ENCODE measurements at regions not wholly inside any gene's neighbourhood (a gene's known extent, or its start where the extent isn't known, plus 50 kb on each side); places are given as distances from the start of the nearest gene placed in this dataset.

- no peak overlapping the region for H3K4me3 Mint-ChIP-seq
- ChIA-PET POLR2A (interaction anchor here (0.6 to 1.5 kb wide), 2 partner anchors 22 to 635 kb away, joined by 3 to 5 read pairs; no protein-coding TSS in a partner anchor), CTCF (interaction anchor here (0.7 to 1.5 kb wide), 5 partner anchors 11 to 101 kb away, joined by 3 to 5 read pairs (median 4); no protein-coding TSS in a partner anchor)
- peak; percentile 47 for DNase-seq
- no peaks in the 10 kb centered on the region for H3K36me3 Mint-ChIP-seq (ENCODE audit: low read depth)
- peaks cover 5% of the 10 kb centered on the region for H3K27me3 Mint-ChIP-seq
- ATAC-seq: peak; percentile 90
- intact Hi-C loops (cut with DNase I, micrococcal nuclease): loop anchor here (1.0 to 5.0 kb wide), 3 partner anchors 21 to 483 kb away; no protein-coding TSS in a partner anchor
- peak overlapping the region; percentile 77 for H3K27ac Mint-ChIP-seq
- peaks cover 34% of the 10 kb centered on the region for H3K4me1 Mint-ChIP-seq
- no peaks in the 10 kb centered on the region for H3K9me3 Mint-ChIP-seq (ENCODE audit: low read depth)
Measured at GRCh38 chr3:71998995-71999673, 214.2 kb upstream of the PROK2 start.

- H3K9me3 Mint-ChIP-seq (ENCODE audit: low read depth): no peaks in the 10 kb centered on the region
- peak overlapping the region; percentile 44 for H3K27ac Mint-ChIP-seq
- CTCF ChIA-PET: interaction anchor here (0.8 kb wide), 1 partner anchor 121 kb away, joined by 3 read pairs; no protein-coding TSS in a partner anchor
- peak; percentile 37 for ATAC-seq
- H3K4me3 Mint-ChIP-seq: no peak overlapping the region
- no peaks in the 10 kb centered on the region for H3K36me3 Mint-ChIP-seq (ENCODE audit: low read depth)
- peaks cover 36% of the 10 kb centered on the region for H3K4me1 Mint-ChIP-seq
- POLR2A ChIA-PET: no interaction called here
- intact Hi-C loops (cut with DNase I, micrococcal nuclease): loop anchor here in 1 of 2 experiments (2.0 to 5.0 kb wide), 2 partner anchors 14 to 485 kb away; no protein-coding TSS in a partner anchor
- DNase-seq: no peak
- peaks cover 6% of the 10 kb centered on the region for H3K27me3 Mint-ChIP-seq
Measured at GRCh38 chr3:71997066-71997653, 212.2 kb upstream of the PROK2 start.

GRCh38 chr3:71994906-71995305 lies 210.0 kb upstream of the PROK2 start:
- POLR2A ChIA-PET: interaction anchor here (1.1 to 1.2 kb wide), 2 partner anchors 10 to 17 kb away, joined by 4 to 5 read pairs; no protein-coding TSS in a partner anchor
- Mint-ChIP-seq H3K4me3 (no peak overlapping the region), H3K27ac (peak overlapping the region; percentile 53), H3K27me3 (peaks cover 6% of the 10 kb centered on the region), H3K4me1 (peaks cover 39% of the 10 kb centered on the region), H3K36me3 (ENCODE audit: low read depth) (no peaks in the 10 kb centered on the region), H3K9me3 (ENCODE audit: low read depth) (peaks cover 8% of the 10 kb centered on the region)
- DNase-seq: no peak
- CTCF ChIA-PET: interaction anchor here (1.1 to 1.3 kb wide), 2 partner anchors 10 to 12 kb away, joined by 3 read pairs; no protein-coding TSS in a partner anchor
- intact Hi-C loops (cut with DNase I, micrococcal nuclease): loop anchor here in 1 of 2 experiments (5.0 kb wide), 1 partner anchor 487 kb away; no protein-coding TSS in a partner anchor
- ATAC-seq: no peak

- intact Hi-C loops (cut with DNase I, micrococcal nuclease): no loop called here
- POLR2A ChIA-PET: interaction anchor here (1.1 to 1.2 kb wide), 2 partner anchors 9 to 16 kb away, joined by 4 to 5 read pairs; no protein-coding TSS in a partner anchor
- Mint-ChIP-seq H3K36me3 (ENCODE audit: low read depth) (no peaks in the 10 kb centered on the region), H3K4me1 (peaks cover 34% of the 10 kb centered on the region), H3K9me3 (ENCODE audit: low read depth) (peaks cover 8% of the 10 kb centered on the region), H3K27me3 (peaks cover 6% of the 10 kb centered on the region), H3K27ac (peak overlapping the region; percentile 53), H3K4me3 (no peak overlapping the region)
- CTCF ChIA-PET: interaction anchor here (1.1 to 1.3 kb wide), 2 partner anchors 9 to 11 kb away, joined by 3 read pairs; no protein-coding TSS in a partner anchor
- DNase-seq: peak; percentile 57
- ATAC-seq: peak; percentile 21
Measured at GRCh38 chr3:71994203-71994602, 209.3 kb upstream of the PROK2 start.

- H3K4me3 Mint-ChIP-seq: no peak overlapping the region
- peaks cover 3% of the 10 kb centered on the region for H3K27me3 Mint-ChIP-seq
- H3K27ac Mint-ChIP-seq: no peak overlapping the region
- CTCF ChIA-PET: interaction anchor here (0.7 kb wide), 1 partner anchor 26 kb away, joined by 3 read pairs; no protein-coding TSS in a partner anchor
- POLR2A ChIA-PET: no interaction called here
- no peak for ATAC-seq
- no peak for DNase-seq
- no peaks in the 10 kb centered on the region for H3K36me3 Mint-ChIP-seq (ENCODE audit: low read depth)
- peaks cover 13% of the 10 kb centered on the region for H3K4me1 Mint-ChIP-seq
- H3K9me3 Mint-ChIP-seq (ENCODE audit: low read depth): peaks cover 8% of the 10 kb centered on the region
- intact Hi-C loops (cut with DNase I, micrococcal nuclease): no loop called here
Measured at GRCh38 chr3:71991681-71992080, 206.7 kb upstream of the PROK2 start.

GRCh38 chr3:71991046-71991445 lies 206.1 kb upstream of the PROK2 start:
- intact Hi-C loops (cut with DNase I, micrococcal nuclease): no loop called here
- DNase-seq (no peak), ATAC-seq (no peak)
- ChIA-PET CTCF (interaction anchor here (0.7 to 1.5 kb wide), 3 partner anchors 27 to 116 kb away, joined by 3 to 4 read pairs (median 4); no protein-coding TSS in a partner anchor), POLR2A (no interaction called here)
- no peaks in the 10 kb centered on the region for H3K36me3 Mint-ChIP-seq (ENCODE audit: low read depth)
- no peak overlapping the region for H3K27ac Mint-ChIP-seq
- no peak overlapping the region for H3K4me3 Mint-ChIP-seq
- peaks cover 8% of the 10 kb centered on the region for H3K9me3 Mint-ChIP-seq (ENCODE audit: low read depth)
- H3K4me1 Mint-ChIP-seq: peaks cover 13% of the 10 kb centered on the region
- peaks cover 2% of the 10 kb centered on the region for H3K27me3 Mint-ChIP-seq

GRCh38 chr3:71990545-71990944 lies 205.6 kb upstream of the PROK2 start:
- H3K9me3 Mint-ChIP-seq (ENCODE audit: low read depth): peaks cover 8% of the 10 kb centered on the region
- H3K27ac Mint-ChIP-seq: peak overlapping the region; percentile 17
- H3K4me3 Mint-ChIP-seq: no peak overlapping the region
- POLR2A ChIA-PET: no interaction called here
- H3K27me3 Mint-ChIP-seq: peaks cover 2% of the 10 kb centered on the region
- H3K4me1 Mint-ChIP-seq: peaks cover 16% of the 10 kb centered on the region
- ATAC-seq: no peak
- intact Hi-C loops (cut with DNase I, micrococcal nuclease): no loop called here
- DNase-seq: no peak
- H3K36me3 Mint-ChIP-seq (ENCODE audit: low read depth): no peaks in the 10 kb centered on the region
- CTCF ChIA-PET: interaction anchor here (0.6 to 1.5 kb wide), 3 partner anchors 60 to 115 kb away, joined by 3 to 4 read pairs (median 4); no protein-coding TSS in a partner anchor

GRCh38 chr3:71989165-71989564 lies 204.2 kb upstream of the PROK2 start:
- intact Hi-C loops (cut with DNase I, micrococcal nuclease): loop anchor here (5.0 to 10.0 kb wide), 2 partner anchors 113 to 456 kb away; partner anchors contain the start of gene RYBP (in 2 of the 2)
- Mint-ChIP-seq H3K27ac (no peak overlapping the region), H3K36me3 (ENCODE audit: low read depth) (no peaks in the 10 kb centered on the region), H3K4me1 (peaks cover 21% of the 10 kb centered on the region), H3K4me3 (no peak overlapping the region), H3K27me3 (peaks cover 2% of the 10 kb centered on the region), H3K9me3 (ENCODE audit: low read depth) (peaks cover 8% of the 10 kb centered on the region)
- CTCF ChIA-PET: interaction anchor here (1.3 kb wide), 1 partner anchor 15 kb away, joined by 3 read pairs; no protein-coding TSS in a partner anchor
- DNase-seq (no peak), ATAC-seq (no peak)
- POLR2A ChIA-PET: interaction anchor here (0.6 kb wide), 1 partner anchor 117 kb away, joined by 4 read pairs; no protein-coding TSS in a partner anchor

- Mint-ChIP-seq H3K27me3 (no peaks in the 10 kb centered on the region), H3K36me3 (ENCODE audit: low read depth) (no peaks in the 10 kb centered on the region), H3K4me3 (no peak overlapping the region), H3K9me3 (ENCODE audit: low read depth) (peaks cover 8% of the 10 kb centered on the region), H3K27ac (no peak overlapping the region), H3K4me1 (peaks cover 32% of the 10 kb centered on the region)
- ATAC-seq (no peak), DNase-seq (no peak)
- POLR2A ChIA-PET: no interaction called here
- CTCF ChIA-PET: interaction anchor here (1.1 to 1.5 kb wide), 3 partner anchors 10 to 21 kb away, joined by 3 to 4 read pairs (median 3); no protein-coding TSS in a partner anchor
- intact Hi-C loops (cut with DNase I, micrococcal nuclease): loop anchor here (5.0 to 10.0 kb wide), 2 partner anchors 114 to 457 kb away; partner anchors contain the start of gene RYBP (in 2 of the 2)
Measured at GRCh38 chr3:71987828-71988227, 202.9 kb upstream of the PROK2 start.

GRCh38 chr3:71987089-71987735 lies 202.3 kb upstream of the PROK2 start:
- CTCF ChIA-PET: interaction anchor here (1.1 to 1.5 kb wide), 4 partner anchors 9 to 92 kb away, joined by 3 to 7 read pairs (median 4); no protein-coding TSS in a partner anchor
- no peaks in the 10 kb centered on the region for H3K27me3 Mint-ChIP-seq
- H3K4me3 Mint-ChIP-seq: no peak overlapping the region
- POLR2A ChIA-PET: no interaction called here
- no peak for DNase-seq
- H3K9me3 Mint-ChIP-seq (ENCODE audit: low read depth): peaks cover 8% of the 10 kb centered on the region
- peaks cover 38% of the 10 kb centered on the region for H3K4me1 Mint-ChIP-seq
- intact Hi-C loops (cut with DNase I, micrococcal nuclease): loop anchor here (5.0 to 10.0 kb wide), 2 partner anchors 115 to 458 kb away; partner anchors contain the start of gene RYBP (in 2 of the 2)
- H3K27ac Mint-ChIP-seq: no peak overlapping the region
- ATAC-seq: no peak
- no peaks in the 10 kb centered on the region for H3K36me3 Mint-ChIP-seq (ENCODE audit: low read depth)
